ENCODE measurements at regions not wholly inside any gene's neighbourhood (a gene's known extent, or its start where the extent isn't known, plus 50 kb on each side); places are given as distances from the start of the nearest gene placed in this dataset.

- WGBS, 2 donors: 90 to 98% methylated on average over 2 of the region's 2 CpGs
- H3K4me3 ChIP-seq (ENCODE audit: low read depth in 1 of 2, low read length in 2 of 2): no peak overlapping the region
- H3K9me3 ChIP-seq (ENCODE audit: control insufficient read depth in 2 of 2, insufficient read depth in 1 of 2, low read depth in 1 of 2, low read length in 1 of 2): no peaks in the 10 kb centered on the region
- H3K27ac ChIP-seq (ENCODE audit: low read depth in 2 of 2, low read length in 1 of 2): no peak overlapping the region
- H3K36me3 ChIP-seq (ENCODE audit: control insufficient read depth in 2 of 2, insufficient read depth in 2 of 2, low read length in 1 of 2): no peaks in the 10 kb centered on the region
- no peaks in the 10 kb centered on the region for H3K27me3 ChIP-seq (ENCODE audit: control insufficient read depth in 1 of 2, insufficient read depth in 2 of 2, low read length in 2 of 2)
- H3K4me1 ChIP-seq (ENCODE audit: control insufficient read depth in 2 of 2, insufficient read depth in 2 of 2, low read length in 1 of 2): no peaks in the 10 kb centered on the region
These were observed 154.6 kb upstream of the GRIN2B start for GRCh38 chr12:14135996-14136395.

GRCh38 chr12:14138495-14138894, 157.1 kb upstream of the GRIN2B start:
- no peaks in the 10 kb centered on the region for H3K27me3 ChIP-seq (ENCODE audit: control insufficient read depth in 1 of 2, insufficient read depth in 2 of 2, low read length in 2 of 2)
- H3K4me1 ChIP-seq (ENCODE audit: control insufficient read depth in 2 of 2, insufficient read depth in 2 of 2, low read length in 1 of 2): no peaks in the 10 kb centered on the region
- no peak overlapping the region for H3K4me3 ChIP-seq (ENCODE audit: low read depth in 1 of 2, low read length in 2 of 2)
- no peaks in the 10 kb centered on the region for H3K9me3 ChIP-seq (ENCODE audit: control insufficient read depth in 2 of 2, insufficient read depth in 1 of 2, low read depth in 1 of 2, low read length in 1 of 2)
- WGBS, 2 donors: 69 to 77% methylated on average over 6 of the region's 6 CpGs
- H3K36me3 ChIP-seq (ENCODE audit: control insufficient read depth in 2 of 2, insufficient read depth in 2 of 2, low read length in 1 of 2): no peaks in the 10 kb centered on the region
- no peak overlapping the region for H3K27ac ChIP-seq (ENCODE audit: low read depth in 2 of 2, low read length in 1 of 2)

GRCh38 chr12:14148489-14149270, 167.3 kb upstream of the GRIN2B start:
- no peaks in the 10 kb centered on the region for H3K27me3 ChIP-seq (ENCODE audit: control insufficient read depth in 1 of 2, insufficient read depth in 2 of 2, low read length in 2 of 2)
- H3K27ac ChIP-seq (ENCODE audit: low read depth in 2 of 2, low read length in 1 of 2): no peak overlapping the region
- H3K9me3 ChIP-seq (ENCODE audit: control insufficient read depth in 2 of 2, insufficient read depth in 1 of 2, low read depth in 1 of 2, low read length in 1 of 2): no peaks in the 10 kb centered on the region
- H3K36me3 ChIP-seq (ENCODE audit: control insufficient read depth in 2 of 2, insufficient read depth in 2 of 2, low read length in 1 of 2): no peaks in the 10 kb centered on the region
- H3K4me3 ChIP-seq (ENCODE audit: low read depth in 1 of 2, low read length in 2 of 2): no peak overlapping the region
- no peaks in the 10 kb centered on the region for H3K4me1 ChIP-seq (ENCODE audit: control insufficient read depth in 2 of 2, insufficient read depth in 2 of 2, low read length in 1 of 2)
- WGBS, 2 donors: 65% methylated on average over 6 of the region's 6 CpGs

- Histone ChIP-seq H3K27me3 (ENCODE audit: control insufficient read depth in 1 of 2, insufficient read depth in 2 of 2, low read length in 2 of 2) (no peaks in the 10 kb centered on the region), H3K4me1 (ENCODE audit: control insufficient read depth in 2 of 2, insufficient read depth in 2 of 2, low read length in 1 of 2) (no peaks in the 10 kb centered on the region), H3K36me3 (ENCODE audit: control insufficient read depth in 2 of 2, insufficient read depth in 2 of 2, low read length in 1 of 2) (no peaks in the 10 kb centered on the region), H3K4me3 (ENCODE audit: low read depth in 1 of 2, low read length in 2 of 2) (no peak overlapping the region), H3K9me3 (ENCODE audit: control insufficient read depth in 2 of 2, insufficient read depth in 1 of 2, low read depth in 1 of 2, low read length in 1 of 2) (no peaks in the 10 kb centered on the region), H3K27ac (ENCODE audit: low read depth in 2 of 2, low read length in 1 of 2) (no peak overlapping the region)
- 68% methylated on average over 1 of the region's 1 CpG for WGBS, 2 donors
These were observed 172.4 kb upstream of the GRIN2B start for GRCh38 chr12:14153803-14154202.

- Histone ChIP-seq H3K9me3 (ENCODE audit: control insufficient read depth in 2 of 2, insufficient read depth in 1 of 2, low read depth in 1 of 2, low read length in 1 of 2) (no peaks in the 10 kb centered on the region), H3K27me3 (ENCODE audit: control insufficient read depth in 1 of 2, insufficient read depth in 2 of 2, low read length in 2 of 2) (no peaks in the 10 kb centered on the region), H3K4me1 (ENCODE audit: control insufficient read depth in 2 of 2, insufficient read depth in 2 of 2, low read length in 1 of 2) (no peaks in the 10 kb centered on the region), H3K4me3 (ENCODE audit: low read depth in 1 of 2, low read length in 2 of 2) (no peak overlapping the region), H3K27ac (ENCODE audit: low read depth in 2 of 2, low read length in 1 of 2) (no peak overlapping the region), H3K36me3 (ENCODE audit: control insufficient read depth in 2 of 2, insufficient read depth in 2 of 2, low read length in 1 of 2) (no peaks in the 10 kb centered on the region)
- 48 to 74% methylated on average over 2 of the region's 2 CpGs for WGBS, 2 donors
These were observed 175.2 kb upstream of the GRIN2B start for GRCh38 chr12:14156606-14157005.

GRCh38 chr12:14157088-14157747, 175.8 kb upstream of the GRIN2B start:
- no peaks in the 10 kb centered on the region for H3K27me3 ChIP-seq (ENCODE audit: control insufficient read depth in 1 of 2, insufficient read depth in 2 of 2, low read length in 2 of 2)
- no peak overlapping the region for H3K27ac ChIP-seq (ENCODE audit: low read depth in 2 of 2, low read length in 1 of 2)
- no peaks in the 10 kb centered on the region for H3K4me1 ChIP-seq (ENCODE audit: control insufficient read depth in 2 of 2, insufficient read depth in 2 of 2, low read length in 1 of 2)
- no peaks in the 10 kb centered on the region for H3K9me3 ChIP-seq (ENCODE audit: control insufficient read depth in 2 of 2, insufficient read depth in 1 of 2, low read depth in 1 of 2, low read length in 1 of 2)
- 79 to 86% methylated on average over 3 of the region's 3 CpGs for WGBS, 2 donors
- no peak overlapping the region for H3K4me3 ChIP-seq (ENCODE audit: low read depth in 1 of 2, low read length in 2 of 2)
- H3K36me3 ChIP-seq (ENCODE audit: control insufficient read depth in 2 of 2, insufficient read depth in 2 of 2, low read length in 1 of 2): no peaks in the 10 kb centered on the region

- Histone ChIP-seq H3K36me3 (ENCODE audit: control insufficient read depth in 2 of 2, insufficient read depth in 2 of 2, low read length in 1 of 2) (no peaks in the 10 kb centered on the region), H3K4me1 (ENCODE audit: control insufficient read depth in 2 of 2, insufficient read depth in 2 of 2, low read length in 1 of 2) (no peaks in the 10 kb centered on the region), H3K27me3 (ENCODE audit: control insufficient read depth in 1 of 2, insufficient read depth in 2 of 2, low read length in 2 of 2) (no peaks in the 10 kb centered on the region), H3K4me3 (ENCODE audit: low read depth in 1 of 2, low read length in 2 of 2) (no peak overlapping the region), H3K9me3 (ENCODE audit: control insufficient read depth in 2 of 2, insufficient read depth in 1 of 2, low read depth in 1 of 2, low read length in 1 of 2) (no peaks in the 10 kb centered on the region), H3K27ac (ENCODE audit: low read depth in 2 of 2, low read length in 1 of 2) (no peak overlapping the region)
- WGBS, 2 donors: 66 to 74% methylated on average over 8 of the region's 8 CpGs
These were observed 182.9 kb upstream of the GRIN2B start for GRCh38 chr12:14164266-14164665.

- no peaks in the 10 kb centered on the region for H3K36me3 ChIP-seq (ENCODE audit: control insufficient read depth in 2 of 2, insufficient read depth in 2 of 2, low read length in 1 of 2)
- H3K4me1 ChIP-seq (ENCODE audit: control insufficient read depth in 2 of 2, insufficient read depth in 2 of 2, low read length in 1 of 2): no peaks in the 10 kb centered on the region
- H3K4me3 ChIP-seq (ENCODE audit: low read depth in 1 of 2, low read length in 2 of 2): no peak overlapping the region
- 2 to 5% methylated on average over 4 of the region's 4 CpGs for WGBS, 2 donors
- no peaks in the 10 kb centered on the region for H3K27me3 ChIP-seq (ENCODE audit: control insufficient read depth in 1 of 2, insufficient read depth in 2 of 2, low read length in 2 of 2)
- no peak overlapping the region for H3K27ac ChIP-seq (ENCODE audit: low read depth in 2 of 2, low read length in 1 of 2)
- no peaks in the 10 kb centered on the region for H3K9me3 ChIP-seq (ENCODE audit: control insufficient read depth in 2 of 2, insufficient read depth in 1 of 2, low read depth in 1 of 2, low read length in 1 of 2)
These were observed 185.7 kb upstream of the GRIN2B start for GRCh38 chr12:14167005-14167628.

- H3K36me3 ChIP-seq (ENCODE audit: control insufficient read depth in 2 of 2, insufficient read depth in 2 of 2, low read length in 1 of 2): no peaks in the 10 kb centered on the region
- H3K27ac ChIP-seq (ENCODE audit: low read depth in 2 of 2, low read length in 1 of 2): no peak overlapping the region
- no peaks in the 10 kb centered on the region for H3K4me1 ChIP-seq (ENCODE audit: control insufficient read depth in 2 of 2, insufficient read depth in 2 of 2, low read length in 1 of 2)
- no peak overlapping the region for H3K4me3 ChIP-seq (ENCODE audit: low read depth in 1 of 2, low read length in 2 of 2)
- WGBS, 2 donors: 22 to 34% methylated on average over 3 of the region's 3 CpGs
- no peaks in the 10 kb centered on the region for H3K27me3 ChIP-seq (ENCODE audit: control insufficient read depth in 1 of 2, insufficient read depth in 2 of 2, low read length in 2 of 2)
- H3K9me3 ChIP-seq (ENCODE audit: control insufficient read depth in 2 of 2, insufficient read depth in 1 of 2, low read depth in 1 of 2, low read length in 1 of 2): no peaks in the 10 kb centered on the region
These were observed 187.9 kb upstream of the GRIN2B start for GRCh38 chr12:14169281-14169680.
